ENCODE measurements at regions not wholly inside any gene's neighbourhood (a gene's known extent, or its start where the extent isn't known, plus 50 kb on each side); places are given as distances from the start of the nearest gene placed in this dataset.

GRCh38 chr6:14258695-14259593 lies 141.4 kb downstream of the CD83 start:
- DNase-seq (ENCODE audit: extremely low spot score in 2 of 2): peak in 1 of 2 donors; percentile 67
- H3K36me3 ChIP-seq: no peaks in the 10 kb centered on the region
- intact Hi-C loops (cut with DNase I): no loop called here

GRCh38 chr6:14259594-14260152 lies 142.1 kb downstream of the CD83 start:
- no peak overlapping the region for H3K4me3 ChIP-seq
- intact Hi-C loops (cut with DNase I): no loop called here
- no peaks in the 10 kb centered on the region for H3K4me1 ChIP-seq
- H3K36me3 ChIP-seq: no peaks in the 10 kb centered on the region
- H3K27ac ChIP-seq: no peak overlapping the region
- H3K9me3 ChIP-seq: peaks cover 5% of the 10 kb centered on the region
- DNase-seq (ENCODE audit: extremely low spot score in 2 of 2): no peak
- TF ChIP-seq CTCF (IDR thresholded peaks at IDR 0.05) (no peak), POLR2A (IDR thresholded peaks at IDR 0.05) (no peak), POLR2AphosphoS5 (IDR thresholded peaks at IDR 0.05; ENCODE audit: insufficient read depth in 1 of 2, low read depth in 1 of 2) (no peak)
- H3K27me3 ChIP-seq: no peaks in the 10 kb centered on the region

More at GRCh38 chr6:14258695-14259593, 141.4 kb downstream of the CD83 start:
- Histone ChIP-seq H3K4me1 (no peaks in the 10 kb centered on the region), H3K27ac (no peak overlapping the region), H3K4me3 (no peak overlapping the region), H3K9me3 (peaks cover 3% of the 10 kb centered on the region), H3K27me3 (no peaks in the 10 kb centered on the region)
- TF ChIP-seq CTCF (IDR thresholded peaks at IDR 0.05) (no peak), POLR2A (IDR thresholded peaks at IDR 0.05) (no peak), POLR2AphosphoS5 (IDR thresholded peaks at IDR 0.05; ENCODE audit: insufficient read depth in 1 of 2, low read depth in 1 of 2) (no peak)

- Histone ChIP-seq H3K4me1 (no peaks in the 10 kb centered on the region), H3K27me3 (no peaks in the 10 kb centered on the region), H3K27ac (no peak overlapping the region), H3K9me3 (peaks cover 5% of the 10 kb centered on the region), H3K36me3 (no peaks in the 10 kb centered on the region), H3K4me3 (no peak overlapping the region)
- peak in 1 of 2 donors; percentile 25 for DNase-seq (ENCODE audit: extremely low spot score in 2 of 2)
- TF ChIP-seq POLR2A (IDR thresholded peaks at IDR 0.05): no peak
- TF ChIP-seq POLR2AphosphoS5 (IDR thresholded peaks at IDR 0.05; ENCODE audit: insufficient read depth in 1 of 2, low read depth in 1 of 2): no peak
- intact Hi-C loops (cut with DNase I): no loop called here
These were observed 143.3 kb downstream of the CD83 start for GRCh38 chr6:14260839-14261238.

- TF ChIP-seq POLR2AphosphoS5 (IDR thresholded peaks at IDR 0.05; ENCODE audit: insufficient read depth in 1 of 2, low read depth in 1 of 2) (no peak), CTCF (IDR thresholded peaks at IDR 0.05) (no peak), POLR2A (IDR thresholded peaks at IDR 0.05) (no peak)
- H3K36me3 ChIP-seq: no peaks in the 10 kb centered on the region
- H3K9me3 ChIP-seq: peaks cover 5% of the 10 kb centered on the region
- H3K4me1 ChIP-seq: no peaks in the 10 kb centered on the region
- DNase-seq (ENCODE audit: extremely low spot score in 2 of 2): peak in 1 of 2 donors; percentile 2
- no peak overlapping the region for H3K27ac ChIP-seq
- intact Hi-C loops (cut with DNase I): no loop called here
- no peak overlapping the region for H3K4me3 ChIP-seq
- H3K27me3 ChIP-seq: no peaks in the 10 kb centered on the region
These were observed 146.4 kb downstream of the CD83 start for GRCh38 chr6:14263881-14264424.

GRCh38 chr6:14265049-14266021 lies 147.8 kb downstream of the CD83 start:
- intact Hi-C loops (cut with DNase I): no loop called here
- Histone ChIP-seq H3K9me3 (peaks cover 5% of the 10 kb centered on the region), H3K4me3 (no peak overlapping the region), H3K27me3 (no peaks in the 10 kb centered on the region), H3K36me3 (no peaks in the 10 kb centered on the region), H3K27ac (no peak overlapping the region), H3K4me1 (no peaks in the 10 kb centered on the region)
- TF ChIP-seq POLR2A (IDR thresholded peaks at IDR 0.05) (no peak), CTCF (IDR thresholded peaks at IDR 0.05) (no peak)
- peak in 1 of 2 donors; percentile 37 for DNase-seq (ENCODE audit: extremely low spot score in 2 of 2)
